Neural progenitor cell (in vitro differentiated cells): ENCODE measurements at regions not wholly inside any gene's neighbourhood (a gene's known extent, or its start where the extent isn't known, plus 50 kb on each side); places are given as distances from the start of the nearest gene placed in this dataset.

ENCODE experiments used
- EZH2 ChIP-seq: fragments of 200-600 bp; sonication (generic); IDR thresholded peaks from 2 replicates; pipeline ENCODE4 v1.6.1; 2017; ENCODE audit warnings: antibody characterized with exemption, mild to moderate bottlenecking, moderate library complexity
- TF ChIP-seq, protein P1 (sequence below): fragments of 200-600 bp; sonication (generic); IDR thresholded peaks from 2 replicates; pipeline ENCODE4 v1.5.1; 2017; ENCODE audit warnings: antibody characterized with exemption, mild to moderate bottlenecking

DNA sequence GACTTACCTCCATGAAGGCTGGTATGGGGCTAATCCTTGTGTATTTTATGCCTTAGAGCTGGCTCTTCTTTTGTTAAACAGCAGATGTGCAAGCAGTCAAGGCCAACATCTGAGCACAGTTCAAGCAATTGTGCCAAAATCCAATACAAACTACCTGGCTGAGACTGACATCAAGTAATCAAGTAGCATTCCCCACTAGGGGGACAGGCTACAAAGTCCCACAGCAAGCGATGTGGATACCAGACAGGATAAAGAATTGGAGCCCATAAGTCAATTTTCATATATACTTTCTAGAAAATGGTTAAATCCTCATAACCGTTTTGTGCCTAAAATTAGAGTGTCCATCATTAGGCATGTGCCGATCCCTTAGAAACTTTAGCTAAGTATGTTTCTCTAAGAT, 675.8 kb downstream of the DIAPH3 start:
- TF ChIP-seq, protein P1, sequence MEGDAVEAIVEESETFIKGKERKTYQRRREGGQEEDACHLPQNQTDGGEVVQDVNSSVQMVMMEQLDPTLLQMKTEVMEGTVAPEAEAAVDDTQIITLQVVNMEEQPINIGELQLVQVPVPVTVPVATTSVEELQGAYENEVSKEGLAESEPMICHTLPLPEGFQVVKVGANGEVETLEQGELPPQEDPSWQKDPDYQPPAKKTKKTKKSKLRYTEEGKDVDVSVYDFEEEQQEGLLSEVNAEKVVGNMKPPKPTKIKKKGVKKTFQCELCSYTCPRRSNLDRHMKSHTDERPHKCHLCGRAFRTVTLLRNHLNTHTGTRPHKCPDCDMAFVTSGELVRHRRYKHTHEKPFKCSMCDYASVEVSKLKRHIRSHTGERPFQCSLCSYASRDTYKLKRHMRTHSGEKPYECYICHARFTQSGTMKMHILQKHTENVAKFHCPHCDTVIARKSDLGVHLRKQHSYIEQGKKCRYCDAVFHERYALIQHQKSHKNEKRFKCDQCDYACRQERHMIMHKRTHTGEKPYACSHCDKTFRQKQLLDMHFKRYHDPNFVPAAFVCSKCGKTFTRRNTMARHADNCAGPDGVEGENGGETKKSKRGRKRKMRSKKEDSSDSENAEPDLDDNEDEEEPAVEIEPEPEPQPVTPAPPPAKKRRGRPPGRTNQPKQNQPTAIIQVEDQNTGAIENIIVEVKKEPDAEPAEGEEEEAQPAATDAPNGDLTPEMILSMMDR, result peak; percentile 25
- TF ChIP-seq EZH2, result no peak
